Pancreas (tissue), 10 donors: ENCODE measurements at regions not wholly inside any gene's neighbourhood (a gene's known extent, or its start where the extent isn't known, plus 50 kb on each side); places are given as distances from the start of the nearest gene placed in this dataset.

Source experiments
- ATAC-seq, 4 donors: fragments of 200-7000 bp; cut with Tn5 transposase; one replicate each; pipeline versions ENCODE4 v1.8.0 to v1.9.1; 2020; ENCODE audit warnings: mild to moderate bottlenecking in 4 of 4, moderate library complexity in 4 of 4
- DNase-seq, 6 donors: peaks; one replicate each; pipeline ENCODE4 v3.0.0-alpha.2; 2020
- FAIRE-seq: peaks from 2 replicates; lab custom pipeline; 2012; peaks lifted over from hg19 to GRCh38; lab: Jason Lieb, UNC
- H3K27ac ChIP-seq, 4 donors: fragments of 200-600 bp; sonication (generic); 1 replicate in 3 of 4; 2 replicates in 1 of 4; pipeline versions ENCODE4 v1.5.0 to v1.8.0; 2020
- H3K27me3 ChIP-seq, 4 donors: fragments of 200-600 bp; one replicate each; pipeline ENCODE4 v1.8.0; 2021
- H3K36me3 ChIP-seq, 3 donors: fragments of 200-600 bp; sonication (generic) in 1 of 3; one replicate each; pipeline versions ENCODE4 v1.5.0 to v1.8.0; 2020 to 2021
- H3K4me1 ChIP-seq, 3 donors: fragments of 200-600 bp; one replicate each; pipeline ENCODE4 v1.8.0; 2021
- H3K4me3 ChIP-seq, 4 donors: fragments of 200-600 bp; sonication (generic) in 2 of 4; one replicate each; pipeline versions ENCODE4 v1.5.0 to v1.8.0; 2020 to 2021
- H3K9me3 ChIP-seq, 4 donors: fragments of 200-600 bp; one replicate each; pipeline ENCODE4 v1.8.0; 2021
- WGBS, 2 donors: extraction: QIAGEN DNeasy Blood & Tissue Kit; methylation state at CpG; one replicate each; pipeline ENCODE4 v1.1.7; 2013; 5-methylcytosine and 5-hydroxymethylcytosine counted together
- intact Hi-C, 3 donors: fragments of 100-400 bp; cut with DNase I; formaldehyde crosslinking; loops; one replicate each; pipeline versions ENCODE4 v1.11.1 to v1.14.2; 2022
- TF ChIP-seq, protein P1 (sequence below), 4 donors: fragments of 200-600 bp; sonication (generic) in 3 of 4; IDR thresholded peaks; one replicate each; pipeline versions ENCODE4 v1.5.0 to v1.8.0; 2021; ENCODE audit warnings: antibody characterized with exemption in 4 of 4
- donor health status: healthy with polysubstance abuse.
- donor health status: DM: no; HTN: no; CAD: no; lungs with moderate emphysema.
- donor health status: DM: no; HTN: no; CAD: no.
- donor health status: control.
- donor health status: control.
- donor health status: Bipolar disorder and iron deficiency.
- donor health status: DM: yes; HTN: yes; CAD: no.
- donor health status: DM: no; HTN: no; CAD: no.
- donor health status: DM: no; HTN: no; CAD: no.
- donor health status: DM: yes; HTN: yes; CAD: no.

DNA sequence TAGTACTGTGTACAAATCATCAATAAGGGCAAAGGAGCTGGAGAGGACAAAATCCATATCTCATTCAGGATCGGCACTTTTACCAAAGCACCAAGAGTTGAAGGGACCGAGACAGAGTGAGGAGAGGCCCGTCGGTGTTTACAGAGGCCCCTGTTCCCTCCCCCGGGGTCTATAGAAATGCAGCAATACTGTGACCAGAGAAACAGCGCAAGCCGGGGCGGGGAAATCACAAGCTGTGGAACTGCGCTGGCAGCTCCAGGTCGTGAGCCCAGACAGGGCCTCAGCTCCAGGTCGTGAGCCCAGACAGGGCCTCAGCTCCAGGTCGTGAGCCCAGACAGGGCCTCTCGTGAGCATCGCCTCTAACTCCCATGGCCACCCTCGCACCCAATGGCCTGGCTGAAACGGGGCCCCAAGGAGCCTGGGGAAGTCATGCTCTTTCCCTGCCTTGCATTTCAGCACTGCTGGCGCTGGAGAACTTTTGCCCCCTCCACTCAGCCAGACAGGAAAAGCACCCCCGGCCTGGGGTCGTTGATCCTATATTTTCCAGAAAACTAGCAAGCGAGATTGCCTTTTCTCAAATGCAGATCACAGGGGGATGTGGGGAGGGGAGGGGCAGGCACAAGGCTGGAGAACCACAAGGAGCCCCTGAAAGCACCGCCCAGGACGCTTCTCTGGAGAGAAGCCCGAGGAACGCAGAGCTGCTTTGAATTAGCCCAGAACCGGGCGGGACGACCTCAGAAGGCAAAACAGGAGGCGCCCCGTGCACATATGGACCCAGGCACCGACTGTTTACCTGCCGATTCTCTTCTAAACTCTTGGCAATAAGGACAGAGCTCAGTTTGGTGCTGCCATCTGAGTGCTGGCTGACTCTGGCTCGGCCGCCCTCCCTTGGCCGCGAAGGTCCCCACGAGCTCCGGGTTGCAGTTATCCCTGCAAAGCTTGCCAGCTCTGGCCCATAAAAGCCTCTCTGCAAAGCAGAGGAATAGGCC lies 223.7 kb downstream of the ACKR3 start:
- intact Hi-C loops = no loop called here
- Histone ChIP-seq H3K4me1 (no peaks in the 10 kb centered on the region), H3K9me3 (no peaks in the 10 kb centered on the region), H3K36me3 (no peaks in the 10 kb centered on the region), H3K27ac (no peak overlapping the region), H3K4me3 (no peak overlapping the region), H3K27me3 (no peaks in the 10 kb centered on the region)
- ATAC-seq (no peak), FAIRE-seq (no peak), DNase-seq (no peak)
- 82 to 86% methylated on average over 35 to 36 of the region's 37 CpGs for WGBS, 2 donors
- TF ChIP-seq, protein P1, sequence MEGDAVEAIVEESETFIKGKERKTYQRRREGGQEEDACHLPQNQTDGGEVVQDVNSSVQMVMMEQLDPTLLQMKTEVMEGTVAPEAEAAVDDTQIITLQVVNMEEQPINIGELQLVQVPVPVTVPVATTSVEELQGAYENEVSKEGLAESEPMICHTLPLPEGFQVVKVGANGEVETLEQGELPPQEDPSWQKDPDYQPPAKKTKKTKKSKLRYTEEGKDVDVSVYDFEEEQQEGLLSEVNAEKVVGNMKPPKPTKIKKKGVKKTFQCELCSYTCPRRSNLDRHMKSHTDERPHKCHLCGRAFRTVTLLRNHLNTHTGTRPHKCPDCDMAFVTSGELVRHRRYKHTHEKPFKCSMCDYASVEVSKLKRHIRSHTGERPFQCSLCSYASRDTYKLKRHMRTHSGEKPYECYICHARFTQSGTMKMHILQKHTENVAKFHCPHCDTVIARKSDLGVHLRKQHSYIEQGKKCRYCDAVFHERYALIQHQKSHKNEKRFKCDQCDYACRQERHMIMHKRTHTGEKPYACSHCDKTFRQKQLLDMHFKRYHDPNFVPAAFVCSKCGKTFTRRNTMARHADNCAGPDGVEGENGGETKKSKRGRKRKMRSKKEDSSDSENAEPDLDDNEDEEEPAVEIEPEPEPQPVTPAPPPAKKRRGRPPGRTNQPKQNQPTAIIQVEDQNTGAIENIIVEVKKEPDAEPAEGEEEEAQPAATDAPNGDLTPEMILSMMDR (IDR thresholded peaks at IDR 0.05) = no peak

GRCh38 chr2:236794176-236794957 lies 224.7 kb downstream of the ACKR3 start:
- intact Hi-C loops = no loop called here
- Histone ChIP-seq H3K27me3 (no peaks in the 10 kb centered on the region), H3K4me3 (no peak overlapping the region), H3K9me3 (no peaks in the 10 kb centered on the region), H3K27ac (no peak overlapping the region), H3K36me3 (no peaks in the 10 kb centered on the region), H3K4me1 (no peaks in the 10 kb centered on the region)
- TF ChIP-seq, protein P1 (IDR thresholded peaks at IDR 0.05) = no peak
- DNase-seq (no peak), FAIRE-seq (no peak), ATAC-seq (no peak)
- 66 to 69% methylated on average over 14 of the region's 14 CpGs for WGBS, 2 donors

DNA sequence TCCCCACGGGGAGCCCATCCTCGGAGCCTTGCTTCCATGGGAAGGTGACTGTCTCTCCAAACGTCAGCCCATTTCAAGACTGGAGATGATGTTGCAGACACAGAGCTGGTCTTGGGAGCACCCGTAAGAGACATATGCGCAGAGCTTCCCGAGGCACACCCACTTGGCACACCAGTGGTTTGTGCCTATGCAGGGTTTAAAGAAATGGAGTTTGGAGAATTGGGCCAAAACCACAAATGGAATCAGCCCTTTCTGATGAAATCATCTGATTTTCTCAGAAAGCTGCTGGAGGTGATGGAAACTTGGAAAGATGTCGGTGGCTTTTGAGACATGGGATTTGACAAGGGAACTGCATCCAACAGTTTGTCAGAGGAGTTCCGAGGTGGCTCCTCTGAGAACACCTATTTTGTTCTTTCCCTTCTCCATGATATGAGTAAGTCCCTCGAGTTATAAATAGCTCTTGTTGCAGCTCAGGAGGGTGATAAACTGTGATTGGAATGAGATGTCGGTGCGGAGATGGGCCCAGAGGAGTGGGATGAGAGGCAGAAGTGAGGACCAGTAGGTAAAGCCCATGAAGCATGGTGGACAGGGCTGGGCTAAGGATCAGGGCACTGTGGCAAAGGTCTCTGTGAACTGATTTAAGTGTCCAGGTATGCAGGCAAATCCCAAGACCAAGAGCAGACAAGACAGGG lies 225.7 kb downstream of the ACKR3 start:
- Histone ChIP-seq H3K27ac (no peak overlapping the region), H3K27me3 (no peaks in the 10 kb centered on the region), H3K9me3 (no peaks in the 10 kb centered on the region), H3K4me3 (no peak overlapping the region), H3K4me1 (no peaks in the 10 kb centered on the region), H3K36me3 (no peaks in the 10 kb centered on the region)
- FAIRE-seq (no peak), ATAC-seq (no peak), DNase-seq (no peak)
- TF ChIP-seq, protein P1 (IDR thresholded peaks at IDR 0.05) = no peak
- 87 to 93% methylated on average over 11 of the region's 11 CpGs for WGBS, 2 donors
- intact Hi-C loops = no loop called here

- intact Hi-C loops = no loop called here
These were observed 226.2 kb downstream of the ACKR3 start for GRCh38 chr2:236795861-236796219.

More at GRCh38 chr2:236795861-236796219, 226.2 kb downstream of the ACKR3 start:
- FAIRE-seq (no peak), DNase-seq (no peak), ATAC-seq (no peak)
- Histone ChIP-seq H3K27ac (no peak overlapping the region), H3K36me3 (no peaks in the 10 kb centered on the region), H3K4me1 (no peaks in the 10 kb centered on the region), H3K27me3 (no peaks in the 10 kb centered on the region), H3K9me3 (no peaks in the 10 kb centered on the region), H3K4me3 (no peak overlapping the region)
- 93 to 95% methylated on average over 8 of the region's 8 CpGs for WGBS, 2 donors
- TF ChIP-seq, protein P1 (IDR thresholded peaks at IDR 0.05) = no peak
